ENCODE measurements at regions not wholly inside any gene's neighbourhood (a gene's known extent, or its start where the extent isn't known, plus 50 kb on each side); places are given as distances from the start of the nearest gene placed in this dataset.

DNA sequence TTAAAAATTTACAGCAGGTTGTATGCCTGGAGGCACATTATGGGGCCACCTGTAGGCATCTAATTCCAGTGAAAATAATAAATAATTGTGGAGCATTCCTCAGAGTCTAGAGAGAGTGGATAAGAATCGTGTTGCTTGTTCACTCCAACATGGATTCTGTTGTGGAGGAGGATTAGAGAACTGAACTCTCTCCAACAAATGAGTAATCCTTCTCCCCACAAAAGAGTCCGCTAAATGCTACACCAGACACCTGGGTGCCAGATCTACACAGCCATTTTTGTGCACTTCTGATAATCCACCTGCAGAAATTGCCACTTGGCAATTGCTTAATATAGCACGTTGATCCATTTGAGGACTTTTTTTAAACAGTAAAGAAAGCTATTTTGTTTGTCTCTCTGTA, 113.7 kb upstream of the DPYD start:
- peak; percentile 75 for DNase-seq (ENCODE audit: low read depth)

DNA sequence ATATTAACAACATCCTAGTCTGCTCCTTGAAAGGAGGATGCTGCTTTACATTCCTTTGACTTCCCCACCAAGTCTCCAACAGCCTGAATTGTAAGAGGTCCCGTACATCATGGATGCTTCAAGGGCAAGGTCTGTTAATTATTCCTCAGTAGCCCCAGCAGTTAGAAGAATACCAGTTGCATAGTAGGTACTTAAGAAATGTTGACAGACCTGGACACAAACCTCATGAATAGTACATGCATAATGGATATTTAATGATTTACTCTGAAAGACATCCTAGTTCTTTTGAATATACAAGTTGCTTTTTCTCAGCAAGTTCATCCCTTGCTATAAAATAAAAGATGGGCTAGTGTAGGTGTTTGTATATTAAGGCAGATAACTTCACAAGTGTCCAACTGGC, 112.1 kb upstream of the DPYD start:
- no peak for DNase-seq (ENCODE audit: low read depth)

DNA sequence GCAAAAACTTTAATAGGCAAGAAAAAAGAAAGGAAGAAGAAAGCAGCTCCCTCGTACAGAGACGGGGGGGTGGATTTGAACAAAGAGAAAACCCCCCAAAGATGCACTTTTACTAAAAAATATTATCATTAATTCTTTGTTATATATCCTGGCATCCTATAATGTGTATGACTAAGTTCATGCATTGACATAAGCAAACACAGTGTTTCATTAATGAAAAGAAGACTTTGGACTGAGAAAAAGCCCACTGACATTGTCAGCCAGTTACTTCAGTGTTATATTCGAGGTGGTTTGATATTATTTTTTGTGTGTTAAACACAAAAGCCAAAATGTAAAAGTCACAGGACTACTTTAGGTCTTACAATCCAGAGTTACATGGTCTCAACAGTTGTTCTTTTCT, 110.1 kb upstream of the DPYD start:
- no peak for DNase-seq (ENCODE audit: low read depth)

DNA sequence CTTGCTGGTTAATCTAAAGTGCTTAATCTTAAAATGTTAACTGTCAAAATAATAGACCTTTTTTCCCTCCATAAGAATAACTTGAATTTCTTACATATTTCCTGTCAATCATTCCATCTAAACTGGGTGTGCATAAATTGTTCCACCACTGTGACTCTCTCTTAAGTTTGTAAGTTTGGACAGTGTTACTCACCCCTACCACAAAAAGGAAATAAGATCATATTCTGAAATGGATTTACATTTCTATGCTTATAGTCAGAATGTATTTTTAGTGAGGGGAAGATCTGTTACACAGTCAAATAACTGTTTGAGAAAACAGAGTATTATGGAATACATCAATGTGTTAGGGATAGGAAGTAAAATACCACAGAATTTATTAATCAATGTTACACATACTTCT, 109.6 kb upstream of the DPYD start:
- DNase-seq (ENCODE audit: low read depth) = peak; percentile 55

DNA sequence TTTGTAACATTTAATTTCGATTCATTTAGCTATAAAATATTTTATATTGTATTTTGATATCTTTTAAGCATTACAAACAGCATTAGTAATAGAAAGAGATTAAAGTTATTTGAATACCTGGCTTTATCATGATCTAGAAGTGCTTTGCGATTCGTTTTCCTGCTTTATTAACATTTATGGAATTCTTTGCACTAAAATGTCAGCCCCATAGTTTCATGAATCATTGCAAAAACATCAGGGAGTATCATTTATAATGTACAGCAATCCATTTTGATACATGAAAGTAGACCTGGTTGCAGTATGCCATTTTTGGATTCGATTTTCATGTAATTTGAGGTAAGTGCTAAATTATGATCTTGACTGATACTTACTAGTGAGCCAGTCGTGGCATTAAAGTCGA, 108.0 kb upstream of the DPYD start:
- no peak for DNase-seq (ENCODE audit: low read depth)

DNA sequence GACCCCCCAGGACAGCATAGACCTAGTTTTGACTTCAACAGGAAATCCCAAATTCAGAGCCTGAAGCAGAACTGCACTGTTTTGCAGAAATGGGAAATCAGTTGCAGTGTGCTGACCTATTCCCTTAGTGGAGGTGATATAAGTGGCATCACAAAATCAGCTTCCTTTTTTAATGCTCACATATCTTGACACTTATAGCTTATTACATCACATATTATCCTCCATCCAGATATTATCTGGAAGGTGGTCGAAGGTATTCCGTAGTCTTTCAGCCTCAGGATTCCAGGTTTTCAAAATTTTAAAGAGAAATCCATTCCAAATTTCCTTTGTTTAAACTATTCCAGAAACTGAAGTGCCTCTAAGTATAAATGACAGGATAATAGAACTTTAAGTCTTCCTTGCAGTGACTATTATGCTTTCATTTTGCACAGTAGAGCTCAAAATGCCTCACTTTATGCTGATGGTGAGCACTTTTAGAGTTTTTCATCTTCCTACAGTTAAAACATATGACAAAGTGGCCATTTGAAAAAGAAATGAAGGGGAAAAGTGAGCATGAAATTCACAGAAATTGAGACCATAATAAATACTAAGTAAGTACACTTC, 106.4 kb upstream of the DPYD start:
- DNase-seq (ENCODE audit: low read depth) = no peak

DNA sequence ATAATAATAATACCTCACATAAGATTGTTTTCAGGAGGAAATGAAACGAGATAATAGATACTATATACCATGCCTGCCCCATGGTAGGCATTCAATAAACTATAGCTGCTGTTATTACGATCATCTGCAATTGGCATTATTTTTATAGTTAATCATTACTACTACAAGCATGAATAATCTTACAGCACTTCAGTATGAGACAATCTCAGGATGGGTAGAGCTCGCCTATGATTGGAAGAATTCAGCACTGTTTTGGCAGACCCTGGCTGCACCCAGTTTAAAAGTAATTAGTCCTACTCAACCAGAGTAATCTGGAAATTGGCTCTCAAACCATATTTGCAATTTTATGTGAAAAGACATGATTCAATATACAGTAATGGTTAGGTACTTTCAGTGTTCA, 105.0 kb upstream of the DPYD start:
- DNase-seq (ENCODE audit: low read depth) = no peak

DNA sequence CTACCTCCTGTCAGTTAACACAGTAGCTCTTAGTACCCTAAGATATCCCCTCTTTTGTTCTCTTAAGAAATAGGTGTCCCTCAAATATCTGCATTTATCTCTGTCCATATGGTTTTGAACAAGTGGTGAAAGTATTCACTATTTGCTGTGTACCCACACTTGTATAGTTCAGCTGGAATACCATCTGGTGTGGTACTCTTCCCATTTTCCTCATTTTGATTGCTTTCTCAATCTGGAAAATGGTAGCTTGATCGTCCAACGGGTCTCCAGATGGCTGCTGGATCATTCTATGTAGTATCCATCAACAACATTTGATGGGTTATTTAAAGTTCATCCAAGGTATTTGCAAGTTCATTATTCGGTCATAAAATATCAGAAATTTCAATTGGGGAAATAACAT, 100.3 kb upstream of the DPYD start:
- DNase-seq (ENCODE audit: low read depth) = no peak

DNA sequence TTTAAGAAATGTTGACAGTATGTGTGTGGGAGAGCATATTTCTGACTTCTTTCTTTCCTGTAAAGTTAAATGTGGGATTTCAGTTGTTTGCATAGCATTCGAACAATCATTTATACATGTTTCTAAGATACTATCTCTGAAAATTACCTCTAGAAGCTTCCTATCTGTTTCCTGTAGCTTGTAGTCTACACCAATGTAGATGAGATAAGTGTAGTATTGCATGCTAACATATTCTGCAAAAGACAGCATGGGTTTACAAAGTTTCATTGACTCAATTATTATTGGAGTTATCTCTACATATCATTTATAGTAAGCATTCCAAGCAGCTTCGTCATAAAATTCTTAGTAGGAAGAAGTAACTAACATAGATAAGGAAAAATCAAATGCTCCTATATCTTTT, 98.9 kb upstream of the DPYD start:
- DNase-seq (ENCODE audit: low read depth) = no peak

DNA sequence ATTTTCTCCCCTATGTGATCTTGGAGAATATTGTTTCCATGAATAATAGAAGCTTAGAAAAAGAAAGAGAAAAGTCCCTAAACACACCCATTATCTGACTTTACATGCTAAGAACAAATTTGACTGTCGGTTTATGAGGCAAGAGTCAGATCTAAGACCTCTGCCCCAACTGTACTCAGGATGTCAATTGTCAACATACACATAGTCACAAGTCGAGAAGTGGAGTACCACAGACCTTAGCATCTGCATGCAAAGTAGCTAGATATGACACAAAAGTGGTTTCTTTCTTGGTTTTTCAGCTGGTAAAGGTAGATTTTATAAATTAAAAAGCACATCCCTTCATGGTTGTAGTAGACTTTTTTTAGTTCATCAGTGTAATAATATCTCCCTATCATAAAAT, 97.2 kb upstream of the DPYD start:
- no peak for DNase-seq (ENCODE audit: low read depth)

DNA sequence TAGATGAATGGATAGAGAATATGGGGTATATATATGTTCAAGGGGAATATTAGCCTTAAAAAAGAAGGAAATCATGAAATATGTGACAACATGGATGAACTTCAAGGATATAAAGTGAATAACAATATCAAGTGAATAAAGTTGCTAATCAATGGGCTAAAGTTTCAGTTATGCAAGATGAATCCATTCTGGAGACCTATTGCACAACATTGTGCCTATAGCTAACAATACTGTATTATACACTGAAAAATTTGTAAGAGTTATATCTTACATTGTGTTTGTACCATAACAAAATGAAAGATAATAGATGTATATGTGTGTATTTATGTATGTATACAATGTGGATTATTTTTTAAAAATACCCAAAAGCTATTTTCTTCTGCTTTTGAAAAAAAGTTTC, 96.3 kb upstream of the DPYD start:
- DNase-seq (ENCODE audit: low read depth) = no peak

DNA sequence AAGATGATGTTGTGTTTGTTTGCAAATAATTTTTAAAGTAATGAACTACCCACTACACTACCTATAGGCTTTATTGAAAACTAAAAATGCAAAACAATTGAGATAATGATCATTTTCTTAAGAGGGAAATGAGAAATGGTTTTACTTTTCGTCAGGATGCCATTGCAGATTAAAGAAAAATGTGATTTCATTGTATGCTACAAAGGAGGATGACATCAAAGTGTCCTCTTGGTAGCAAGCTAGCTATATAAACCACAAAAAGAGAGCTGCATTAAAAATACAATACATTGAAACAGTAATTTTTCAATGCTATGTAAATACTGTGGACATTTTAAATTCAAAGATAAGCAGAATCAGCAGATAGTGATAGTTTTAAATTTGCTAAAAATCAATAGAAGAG, 87.5 kb upstream of the DPYD start:
- DNase-seq (ENCODE audit: low read depth) = no peak

DNA sequence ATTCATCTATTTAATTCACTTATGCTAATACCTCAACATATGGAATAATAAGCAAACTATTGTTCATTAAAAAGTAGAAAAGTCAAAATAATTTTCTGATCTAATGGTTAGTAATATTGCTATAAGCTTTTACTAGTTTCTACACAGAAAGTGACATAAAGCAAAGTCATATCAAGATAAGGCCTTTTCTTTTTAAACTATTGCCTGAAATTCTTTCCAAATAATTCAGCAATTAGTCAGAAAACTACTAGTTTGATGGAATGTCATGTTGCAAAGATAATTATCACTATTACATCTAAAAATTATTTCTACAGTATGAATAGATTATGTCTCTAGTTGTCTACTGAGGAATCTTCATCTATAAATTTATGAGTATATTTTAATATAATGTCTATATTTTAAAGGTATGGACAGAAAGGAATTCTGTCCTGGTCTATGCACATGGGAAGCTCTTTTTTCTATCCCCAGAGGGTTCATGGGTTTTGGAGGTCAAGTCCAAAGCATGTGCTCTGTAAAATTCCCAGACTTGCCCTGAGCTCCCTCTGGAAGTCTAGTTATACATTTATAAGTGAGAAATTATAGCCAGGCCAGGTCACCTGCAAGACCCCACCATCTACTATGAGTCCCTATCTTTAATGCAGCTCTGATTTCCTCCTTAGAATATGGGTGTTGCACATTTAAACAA, 84.6 kb upstream of the DPYD start:
- DNase-seq (ENCODE audit: low read depth) = peak; percentile 33

DNA sequence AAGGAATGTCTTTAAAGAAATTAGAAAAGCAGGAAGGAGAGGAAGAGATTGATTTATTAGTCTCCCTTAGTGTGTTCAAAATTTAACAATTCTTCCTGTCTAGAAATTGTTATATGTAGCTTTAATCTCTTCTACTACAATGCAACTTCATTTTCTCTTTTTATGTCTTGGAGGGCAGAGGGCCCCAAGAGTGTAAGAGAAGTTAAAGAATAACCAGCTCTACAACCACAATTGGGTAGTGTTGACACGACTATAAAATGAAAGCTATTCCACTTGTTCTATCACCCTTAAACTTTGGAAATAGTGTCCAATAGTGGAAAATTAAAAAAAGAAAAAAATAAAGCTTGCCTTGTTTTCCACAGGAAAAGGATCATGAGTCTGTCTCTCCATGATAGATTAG, 82.6 kb upstream of the DPYD start:
- no peak for DNase-seq (ENCODE audit: low read depth)

DNA sequence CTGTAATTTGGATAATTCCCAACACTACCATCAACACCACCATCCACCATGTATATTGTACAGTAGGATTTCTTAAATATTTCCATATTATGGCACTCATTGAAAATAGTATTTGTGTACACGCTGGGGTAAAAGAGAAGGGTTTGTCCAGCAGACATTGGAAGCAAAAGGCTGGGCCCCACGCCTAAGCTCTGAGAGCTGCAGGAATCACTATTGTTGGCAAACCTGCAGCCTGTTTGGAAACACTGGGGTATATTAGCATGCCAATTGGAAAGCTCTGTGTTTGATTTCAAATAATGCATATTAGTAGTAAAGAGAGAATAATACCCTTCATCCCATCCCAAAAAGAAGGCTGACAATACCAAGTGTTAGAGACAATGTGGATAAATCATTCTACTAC, 81.5 kb upstream of the DPYD start:
- no peak for DNase-seq (ENCODE audit: low read depth)

DNA sequence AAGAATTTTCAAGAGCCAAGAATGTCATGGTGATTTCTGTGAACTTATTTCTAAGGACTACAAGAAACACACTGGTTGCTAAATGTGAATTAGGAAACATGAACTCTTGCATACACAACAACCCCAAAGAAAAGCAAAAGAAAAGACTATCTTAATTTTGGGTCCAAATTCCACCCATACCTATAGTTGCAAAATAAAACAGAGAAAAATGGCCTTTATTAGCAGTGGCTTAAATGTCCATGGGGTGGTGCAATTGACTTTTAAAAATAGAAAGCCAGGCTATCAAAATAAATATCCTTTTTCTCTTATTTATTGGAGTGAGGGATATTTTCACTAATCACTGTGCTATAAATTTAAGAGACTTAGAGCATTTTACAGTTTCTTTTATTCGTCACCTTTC, 80.9 kb upstream of the DPYD start:
- DNase-seq (ENCODE audit: low read depth) = no peak

DNA sequence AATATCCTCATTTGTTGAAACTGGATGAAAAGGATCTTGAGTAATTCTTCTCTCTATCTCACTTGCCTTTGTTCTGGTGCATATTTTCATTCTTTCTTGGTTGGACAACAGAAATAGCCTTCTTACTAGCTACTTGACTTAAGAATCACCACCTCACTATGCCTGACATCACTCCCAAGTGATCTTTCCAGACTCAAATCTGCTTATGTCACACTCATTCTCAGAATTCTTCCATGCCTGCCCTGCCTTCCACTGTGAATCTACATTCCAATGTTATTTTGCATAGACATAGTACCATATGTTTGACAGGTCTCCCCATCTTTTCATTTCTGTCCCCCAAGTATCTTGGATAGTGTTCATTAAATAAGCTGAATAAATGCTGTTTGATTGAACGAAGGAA, 78.5 kb upstream of the DPYD start:
- peak; percentile 21 for DNase-seq (ENCODE audit: low read depth)

DNA sequence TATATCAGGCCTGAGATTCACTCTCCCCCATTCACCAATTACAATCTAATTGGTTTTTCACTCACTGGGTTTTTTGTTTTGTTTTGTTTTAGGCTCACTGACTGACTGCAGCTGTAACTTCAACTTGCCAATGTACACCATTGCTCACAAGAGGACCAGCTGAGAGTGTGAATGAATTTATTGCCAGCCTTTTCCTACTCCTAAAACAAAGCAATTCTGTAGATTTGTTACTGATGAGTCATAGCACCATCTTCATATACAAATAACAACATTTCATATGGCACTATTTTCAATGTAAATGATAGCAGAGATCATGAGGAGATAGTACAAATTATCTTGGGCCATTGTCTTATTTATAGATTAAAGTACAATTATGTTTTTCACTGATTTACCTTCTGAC, 76.0 kb upstream of the DPYD start:
- no peak for DNase-seq (ENCODE audit: low read depth)

DNA sequence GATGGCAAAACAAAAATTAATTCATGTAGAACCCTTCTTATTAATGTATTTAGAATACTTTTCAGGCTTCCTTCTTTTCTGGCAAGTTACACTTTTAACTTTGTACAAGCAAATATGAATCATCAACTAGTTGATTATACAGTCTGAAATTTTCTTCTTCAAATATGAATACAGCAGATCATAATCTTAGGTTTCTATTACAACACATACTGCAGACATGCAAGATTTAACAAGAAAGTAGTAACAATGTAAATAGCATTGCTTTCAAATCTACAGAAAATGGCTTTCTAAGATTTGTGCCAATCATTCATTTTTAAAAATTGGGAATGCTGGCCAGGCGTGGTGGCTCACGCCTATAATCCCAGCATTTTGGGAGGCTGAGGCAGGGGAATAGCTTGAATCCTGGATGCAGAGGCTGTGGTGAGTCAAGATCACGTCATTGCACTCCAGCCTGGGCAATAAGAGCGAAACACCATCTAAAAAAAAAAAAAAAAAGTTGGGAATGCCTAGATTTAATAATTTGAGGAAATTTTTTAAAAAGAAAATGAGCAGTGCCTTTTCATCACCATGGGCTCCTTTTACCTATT, 68.4 kb upstream of the DPYD start:
- peak; percentile 50 for DNase-seq (ENCODE audit: low read depth)

DNA sequence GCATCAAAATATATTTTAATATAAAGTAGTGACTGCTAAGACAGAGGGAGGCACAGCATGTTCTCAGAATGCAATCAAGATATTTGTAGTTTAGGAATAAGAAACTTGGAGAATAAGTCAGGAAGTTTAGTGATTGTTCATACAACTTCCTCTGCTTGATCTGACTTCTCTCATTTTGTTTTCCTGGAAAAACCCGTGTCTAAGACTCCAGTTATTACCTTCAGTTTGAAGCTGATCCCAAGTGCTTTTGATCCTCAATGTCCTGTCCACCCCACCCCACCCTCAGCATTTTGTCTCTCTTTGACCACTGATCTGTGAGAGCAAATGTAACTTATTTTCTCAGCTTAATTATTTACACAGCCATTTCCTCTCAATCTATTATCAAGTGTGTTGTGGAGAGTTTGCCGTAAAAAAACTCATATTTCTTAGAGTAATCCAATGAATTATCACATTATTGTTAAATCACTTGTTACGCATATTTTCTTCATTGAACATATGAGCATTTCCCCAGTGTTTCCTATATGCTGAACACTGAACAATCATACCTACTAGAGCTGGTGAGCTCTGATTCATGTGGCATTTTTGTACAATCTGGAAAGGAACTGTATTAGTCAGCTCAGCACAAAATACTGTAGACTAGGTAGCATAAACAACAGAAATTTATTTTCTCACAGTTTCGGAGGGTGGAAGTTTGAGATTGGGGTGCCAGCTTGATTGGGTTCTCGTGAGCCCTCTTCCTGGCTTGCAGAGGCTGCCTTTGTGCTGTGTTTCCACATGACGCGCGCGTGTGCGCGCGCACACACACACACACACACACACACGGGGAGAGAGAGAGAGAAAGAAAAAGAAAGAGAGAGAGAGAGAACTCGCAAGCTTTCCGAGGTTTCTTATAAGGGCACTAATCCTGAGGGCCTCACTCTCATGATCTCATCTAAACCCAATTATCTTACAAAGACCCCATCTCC, 65.5 kb upstream of the DPYD start:
- DNase-seq (ENCODE audit: low read depth) = no peak

DNA sequence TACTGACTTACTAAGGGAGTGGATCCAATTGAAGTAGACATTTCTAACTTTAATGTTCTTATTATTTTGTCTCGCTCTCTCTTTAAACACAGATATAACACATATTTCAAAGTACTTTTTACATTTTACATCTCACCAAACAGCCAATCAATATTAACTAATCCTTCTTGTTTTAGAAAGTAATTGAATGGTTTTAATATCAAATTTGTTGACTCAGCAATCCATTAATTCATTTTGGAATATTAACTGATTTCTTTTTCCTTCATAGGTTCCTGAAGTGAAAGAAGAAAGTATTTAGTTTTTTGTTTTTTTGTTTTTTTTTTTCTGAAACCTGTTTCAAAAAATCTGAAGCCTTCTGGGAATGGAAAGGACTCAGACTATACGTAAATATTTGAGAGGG, 62.3 kb upstream of the DPYD start:
- DNase-seq (ENCODE audit: low read depth) = no peak

DNA sequence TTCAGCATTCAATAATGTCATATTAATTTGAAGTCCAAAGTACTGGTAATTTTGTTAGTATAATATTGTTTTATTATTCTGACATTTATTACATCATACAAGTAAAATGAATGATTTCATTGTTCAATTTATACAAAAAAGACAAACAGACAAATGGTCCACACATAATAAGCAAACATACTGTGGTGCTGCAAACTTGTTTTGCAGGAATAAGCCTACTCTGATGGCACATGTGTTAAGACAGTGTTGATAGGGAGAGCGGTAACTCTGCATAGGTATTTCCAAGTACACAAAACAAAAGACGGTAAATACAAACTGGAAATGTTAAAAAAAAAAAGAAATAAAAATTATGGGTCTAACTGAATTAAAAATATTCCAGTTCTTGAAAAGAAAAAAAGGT, 59.7 kb upstream of the DPYD start:
- no peak for DNase-seq (ENCODE audit: low read depth)

DNA sequence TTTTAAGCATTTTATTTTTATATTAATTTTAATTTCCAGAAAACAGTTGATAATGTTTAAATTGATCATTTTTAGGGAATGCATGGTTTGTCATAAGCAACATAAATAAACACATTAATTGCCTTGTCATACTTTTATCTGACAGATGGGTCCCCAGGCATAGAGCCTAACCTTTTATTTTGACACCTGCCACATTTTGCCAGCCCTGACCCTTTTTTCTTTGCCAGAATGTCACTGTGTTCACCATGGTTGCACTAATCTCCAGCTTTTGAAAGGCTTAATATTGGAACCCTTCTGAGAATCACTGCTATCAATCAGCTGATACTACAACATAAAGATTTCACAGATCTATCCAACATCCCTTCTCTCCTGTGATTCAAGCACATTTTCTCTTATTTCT, 56.0 kb upstream of the DPYD start:
- DNase-seq (ENCODE audit: low read depth) = no peak
